ENCODE measurements at regions not wholly inside any gene's neighbourhood (a gene's known extent, or its start where the extent isn't known, plus 50 kb on each side); places are given as distances from the start of the nearest gene placed in this dataset.
"Not testable (repeated sequence)": the region's sequence is repeated elsewhere in the genome, so short reads cannot be mapped to it uniquely, and the experiment has no call there.

DNA sequence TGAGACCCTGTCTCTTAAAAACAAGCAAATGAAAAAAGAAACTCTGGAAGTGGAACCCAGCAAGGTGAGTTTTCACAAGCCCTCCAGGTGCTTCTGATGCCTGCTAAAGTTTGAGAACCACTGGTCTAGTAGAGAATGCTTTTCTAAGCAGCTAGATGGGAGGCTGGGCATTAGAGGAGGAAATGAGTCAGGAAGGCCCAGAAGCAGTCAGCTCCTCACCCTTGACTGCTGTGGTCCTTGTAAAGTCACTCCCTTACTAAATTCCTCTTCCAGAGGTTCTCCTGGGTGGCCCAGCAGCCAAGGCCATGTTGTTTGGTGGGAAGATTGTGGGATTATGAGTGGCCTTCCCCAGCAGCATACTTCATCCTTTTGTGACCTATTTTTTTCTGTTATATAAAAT is 52.0 kb upstream of the FYN start:
- DNase-seq = no peak

DNA sequence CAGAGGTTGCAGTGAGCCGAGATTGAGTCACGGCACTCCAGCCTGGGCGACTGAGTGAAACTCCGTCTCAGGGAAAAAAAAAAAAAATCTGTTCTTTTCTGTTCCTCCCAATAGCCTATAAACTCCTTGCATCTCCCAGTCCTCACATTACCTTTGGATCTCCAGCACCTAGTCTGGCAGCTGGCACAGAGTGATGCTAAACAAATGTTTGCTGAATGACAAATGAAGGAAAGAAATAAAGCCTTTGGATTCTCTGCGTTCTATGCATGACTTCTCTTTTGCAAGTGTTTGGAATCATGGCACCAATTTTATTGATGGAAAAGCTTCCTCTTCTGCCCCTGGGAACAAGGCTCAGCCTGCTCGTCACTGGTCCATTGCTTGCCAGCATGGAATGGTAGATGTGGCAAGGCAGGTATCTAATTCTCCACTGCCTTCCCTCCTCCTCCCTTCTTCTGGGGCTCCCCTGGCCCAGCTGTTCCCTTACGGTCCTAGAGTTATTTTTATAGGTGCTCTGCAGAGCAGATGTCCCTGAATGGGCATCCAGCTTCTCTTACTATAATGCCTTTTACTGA is 53.6 kb upstream of the FYN start:
- no peak for DNase-seq

DNA sequence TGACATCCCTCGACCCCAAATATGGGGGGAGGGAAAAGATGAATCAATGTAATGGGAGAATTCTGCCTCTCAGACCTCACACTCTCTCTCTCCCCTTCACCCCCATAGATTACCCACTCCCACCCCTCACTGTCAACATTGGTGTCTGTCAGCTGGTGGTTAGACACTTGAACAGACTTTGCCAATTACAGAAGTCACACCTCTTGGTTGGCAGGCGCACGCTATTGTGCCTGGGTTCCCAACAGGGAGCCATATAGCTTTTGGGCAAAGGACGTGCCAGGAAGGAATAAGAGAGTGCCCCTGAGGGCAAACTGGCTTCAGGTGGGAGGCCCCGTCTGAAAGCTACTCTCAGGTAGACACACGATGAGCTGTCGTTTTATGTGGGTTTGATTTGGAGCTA is 54.1 kb upstream of the FYN start:
- DNase-seq = no peak

DNA sequence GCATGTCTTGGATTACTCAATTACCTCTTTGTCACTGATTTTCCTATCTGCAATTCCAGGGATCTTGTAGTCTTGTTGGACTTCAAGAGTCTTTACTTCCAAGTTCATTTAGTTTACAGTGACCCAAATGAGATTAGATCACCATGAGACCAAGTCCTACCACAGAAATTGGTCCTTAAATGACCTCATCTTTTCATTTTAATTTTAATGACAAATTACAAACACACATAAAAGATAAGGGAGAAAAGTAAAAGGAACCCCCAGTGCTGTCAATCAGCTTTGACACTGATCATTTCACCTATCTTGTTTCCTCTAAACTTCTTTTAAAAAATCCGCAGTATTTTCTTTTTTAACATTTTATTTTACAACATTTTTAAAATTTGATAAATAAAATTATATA is 54.9 kb upstream of the FYN start:
- no peak for DNase-seq

DNA sequence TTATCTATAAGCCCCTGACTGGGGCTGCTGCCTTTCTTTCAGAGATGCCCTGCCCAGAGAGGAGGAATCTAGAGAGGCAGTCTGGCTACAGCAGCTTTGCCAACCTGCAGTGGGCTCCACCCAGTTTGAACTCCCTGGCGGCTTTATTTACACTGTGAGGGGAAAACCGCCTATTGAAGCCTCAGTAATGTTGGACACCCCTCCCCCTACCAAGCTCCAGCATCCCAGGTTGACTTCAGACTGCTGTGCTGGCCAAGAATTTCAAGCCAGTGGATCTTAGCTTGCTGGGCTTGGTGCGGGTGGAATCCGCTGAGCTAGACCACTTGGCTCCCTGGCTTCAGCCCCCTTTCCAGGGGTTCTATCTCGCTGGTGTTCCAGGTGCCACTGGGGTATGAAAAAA is 61.4 kb upstream of the FYN start:
- DNase-seq = not testable (repeated sequence)

DNA sequence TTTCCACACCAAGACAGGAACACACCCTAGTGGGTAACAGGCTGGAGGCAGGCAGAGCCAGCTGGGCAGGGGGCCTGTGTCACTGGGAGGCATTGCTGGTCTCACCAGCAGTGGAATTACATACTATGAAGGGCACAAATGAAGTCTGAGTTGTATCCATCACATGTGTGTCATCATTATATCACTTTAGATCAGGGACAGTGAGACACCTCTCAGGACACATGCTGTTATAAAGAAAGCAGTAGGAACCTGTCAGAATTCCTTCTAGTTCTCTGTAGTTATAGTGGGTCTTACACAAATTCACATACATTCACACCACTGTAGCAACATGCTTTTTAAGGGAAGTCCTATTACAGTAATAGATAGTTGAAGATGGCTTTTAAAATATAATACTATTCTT is 63.5 kb upstream of the FYN start:
- DNase-seq = no peak

DNA sequence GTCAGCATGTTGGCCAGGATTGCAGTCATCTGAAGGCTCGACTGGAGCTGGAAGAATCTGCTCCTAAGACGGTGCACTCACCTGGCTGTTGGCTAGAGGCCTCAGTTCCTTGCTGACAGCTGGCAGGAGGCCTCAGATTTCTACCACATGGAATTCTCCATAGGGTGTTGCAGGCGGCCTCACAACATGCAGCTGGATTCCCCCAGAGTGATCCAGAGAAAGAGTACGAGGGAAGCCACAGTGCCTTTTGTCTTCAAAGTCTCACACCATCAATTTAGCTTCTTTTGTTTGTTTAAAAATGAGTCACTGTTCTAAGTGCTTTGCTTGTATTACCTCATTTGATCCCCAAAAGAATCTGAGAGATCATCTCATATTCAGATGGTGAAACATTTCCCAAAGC is 65.5 kb upstream of the FYN start:
- no peak for DNase-seq

DNA sequence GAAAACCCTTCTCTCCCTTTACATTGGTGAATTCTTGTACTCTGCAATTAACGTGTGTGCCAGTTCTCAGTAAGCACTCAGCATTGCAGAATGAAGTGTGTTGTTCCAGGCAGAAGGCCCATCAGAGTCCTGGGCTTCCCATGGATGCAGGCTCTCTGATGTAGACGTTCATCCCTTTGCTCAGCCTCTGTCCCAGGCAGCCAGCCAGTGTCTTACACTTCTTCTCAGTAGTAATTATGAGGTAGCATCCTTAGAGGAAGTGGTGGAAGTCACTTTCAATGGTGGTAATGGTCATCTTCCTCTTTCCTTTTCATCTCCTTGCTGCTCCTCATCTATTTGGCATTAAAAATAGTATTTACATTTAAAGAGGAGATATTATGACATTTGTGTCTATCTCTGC is 66.7 kb upstream of the FYN start:
- no peak for DNase-seq

DNA sequence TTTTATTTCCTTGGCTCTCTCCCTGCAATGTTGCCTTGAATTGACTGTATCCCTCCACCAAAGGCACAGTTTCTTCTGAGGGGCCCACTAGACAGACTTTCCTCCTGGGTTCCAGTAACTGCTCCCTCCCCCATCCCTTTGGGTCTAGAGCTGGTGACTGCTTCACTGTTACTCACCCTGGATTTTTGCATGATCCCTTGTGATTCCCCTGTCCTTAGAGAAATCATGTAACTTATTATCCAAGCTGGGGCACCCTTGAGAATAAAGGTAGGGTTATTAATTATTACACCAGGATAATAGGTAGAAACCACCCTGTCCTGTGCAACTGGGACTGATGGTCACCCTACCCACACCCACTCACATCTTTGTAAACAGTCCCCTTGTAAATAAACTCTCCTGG is 67.5 kb upstream of the FYN start:
- DNase-seq = no peak

DNA sequence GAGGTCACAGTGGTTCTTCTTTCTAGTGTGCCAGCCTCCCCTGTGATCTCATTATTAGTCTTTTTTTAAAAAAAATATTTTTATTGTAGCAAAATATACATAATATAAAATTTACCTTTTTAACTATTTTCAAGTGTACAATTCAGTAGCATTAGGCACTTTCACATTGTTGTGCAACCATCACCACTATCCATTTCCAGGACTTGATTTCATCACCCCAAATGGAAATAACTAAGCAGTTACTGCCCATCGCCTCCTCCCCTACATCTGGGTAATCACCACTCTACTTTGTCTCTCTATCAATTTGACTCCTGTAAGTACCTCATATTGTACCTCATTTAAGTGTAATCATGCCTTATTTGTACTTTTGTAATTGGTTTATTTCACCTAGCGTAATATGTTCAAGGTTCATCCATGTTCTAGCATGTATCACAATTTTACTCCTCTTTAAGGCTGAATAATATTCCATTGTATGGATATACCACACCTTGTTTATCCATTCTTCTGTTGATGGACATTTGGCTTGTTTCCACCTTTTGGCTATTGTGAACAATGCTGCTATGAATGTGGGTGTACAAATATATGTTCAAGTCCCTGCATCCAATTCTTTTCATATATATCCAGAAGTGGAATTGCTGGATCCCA is 68.6 kb upstream of the FYN start:
- no peak for DNase-seq

DNA sequence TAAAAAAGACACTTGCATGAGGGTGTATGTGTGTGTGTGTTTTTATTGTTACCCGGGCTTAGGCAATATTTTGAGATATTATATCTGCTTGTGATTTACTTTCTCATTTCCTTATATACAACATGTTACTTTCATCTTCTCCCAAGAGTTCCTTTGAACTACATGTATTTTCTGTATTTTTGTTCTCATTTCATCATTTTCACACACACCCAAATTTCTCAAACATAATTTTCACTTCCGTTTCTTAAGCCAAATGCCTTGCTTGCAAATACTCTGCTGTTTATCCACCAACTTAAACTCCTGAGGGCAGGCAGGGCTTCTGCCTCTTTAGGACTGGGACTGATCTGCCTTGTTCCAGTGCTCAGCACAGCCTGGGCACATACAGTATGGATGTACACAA is 69.3 kb upstream of the FYN start:
- DNase-seq = no peak

DNA sequence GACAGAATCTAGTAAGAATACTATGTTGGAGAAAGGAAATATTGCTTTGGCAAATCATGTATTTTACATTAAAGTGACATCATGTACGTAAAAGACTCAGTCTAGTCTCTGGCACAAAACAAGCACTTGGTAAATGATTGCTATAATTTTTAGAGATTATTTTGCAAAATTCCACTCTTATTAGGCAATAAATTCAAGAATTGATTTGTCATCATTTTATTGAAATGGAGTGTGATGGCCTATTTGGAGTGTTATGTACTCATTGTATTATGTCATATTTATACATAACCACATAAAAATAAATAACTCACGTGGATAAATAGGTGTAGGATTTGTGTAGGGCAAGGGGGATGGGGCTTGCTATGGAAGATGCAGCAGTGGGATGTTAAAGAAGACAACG is 70.0 kb upstream of the FYN start:
- DNase-seq = no peak

DNA sequence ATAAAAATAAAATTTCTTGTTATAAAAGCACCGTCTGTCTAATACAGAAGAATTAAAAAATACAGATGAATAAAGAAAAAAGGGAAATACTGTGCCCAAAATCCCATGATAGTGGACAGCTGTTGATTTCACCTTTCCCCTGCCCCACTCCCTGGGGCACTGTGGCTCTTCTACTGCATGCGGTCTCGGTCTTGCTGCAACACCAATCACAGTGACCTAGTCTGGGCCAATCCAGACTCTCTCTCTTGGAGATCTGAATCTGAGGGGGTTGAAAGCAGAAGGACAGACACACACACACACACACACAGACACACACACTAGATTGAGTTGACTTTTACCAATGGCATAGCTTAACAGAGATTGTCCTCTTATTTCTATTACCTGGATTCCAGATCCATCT is 70.5 kb upstream of the FYN start:
- no peak for DNase-seq

DNA sequence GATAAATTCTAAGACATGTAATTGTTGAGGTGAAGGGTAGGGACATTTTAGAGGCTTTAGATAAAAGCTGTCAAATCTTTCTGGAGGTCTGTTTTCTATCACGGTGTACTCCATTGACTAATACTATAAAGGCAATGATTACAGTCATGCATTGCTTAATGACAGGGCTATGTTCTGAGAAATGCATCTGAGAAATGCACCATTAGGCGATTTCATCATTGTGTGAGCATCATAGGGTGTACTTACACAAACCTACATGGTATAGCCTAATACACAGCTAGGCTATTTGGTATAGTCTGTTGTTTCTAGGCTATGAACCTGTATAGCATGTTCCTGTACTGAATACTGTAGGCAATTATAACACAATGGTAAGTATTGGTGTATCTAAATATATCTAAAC is 71.3 kb upstream of the FYN start:
- DNase-seq = no peak

DNA sequence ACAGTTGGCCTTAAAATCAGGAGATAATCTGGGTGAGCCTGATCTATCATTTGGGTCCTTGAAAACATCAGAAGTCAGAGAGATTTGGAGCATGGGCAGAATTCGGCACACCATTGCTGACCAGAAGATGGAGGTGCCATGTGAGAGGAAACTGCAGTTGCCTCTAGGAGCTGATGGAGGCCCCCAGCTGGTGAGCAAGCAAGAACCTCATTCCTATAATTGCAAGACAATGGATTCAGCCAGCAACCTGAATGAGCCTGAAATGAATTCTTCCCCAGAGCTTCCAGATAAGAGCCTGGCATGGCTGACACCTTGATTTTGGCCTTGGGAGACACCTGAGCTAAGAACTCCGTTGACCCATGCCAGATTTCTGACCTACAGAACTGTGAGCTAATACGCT is 76.3 kb upstream of the FYN start:
- no peak for DNase-seq

DNA sequence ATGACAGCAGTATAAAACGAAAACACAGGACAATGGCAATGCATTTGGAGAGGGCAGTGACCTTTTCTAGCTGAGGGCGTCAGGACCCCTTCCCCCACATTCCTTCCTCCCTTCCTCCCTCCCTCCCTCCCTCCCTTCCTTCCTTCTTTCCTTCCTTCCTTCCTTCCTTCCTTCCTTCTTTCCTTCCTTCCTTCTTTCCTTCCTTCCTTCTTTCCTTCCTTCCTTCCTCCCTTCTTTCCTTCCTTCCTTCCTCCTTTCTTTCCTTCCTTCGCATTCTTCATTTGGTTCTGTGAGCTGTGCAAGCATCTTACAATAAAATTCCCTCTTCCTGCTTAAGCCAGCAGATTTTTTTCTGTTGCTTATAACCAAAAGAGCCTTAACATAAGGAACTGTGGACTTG is 76.7 kb upstream of the FYN start:
- DNase-seq = not testable (repeated sequence)

DNA sequence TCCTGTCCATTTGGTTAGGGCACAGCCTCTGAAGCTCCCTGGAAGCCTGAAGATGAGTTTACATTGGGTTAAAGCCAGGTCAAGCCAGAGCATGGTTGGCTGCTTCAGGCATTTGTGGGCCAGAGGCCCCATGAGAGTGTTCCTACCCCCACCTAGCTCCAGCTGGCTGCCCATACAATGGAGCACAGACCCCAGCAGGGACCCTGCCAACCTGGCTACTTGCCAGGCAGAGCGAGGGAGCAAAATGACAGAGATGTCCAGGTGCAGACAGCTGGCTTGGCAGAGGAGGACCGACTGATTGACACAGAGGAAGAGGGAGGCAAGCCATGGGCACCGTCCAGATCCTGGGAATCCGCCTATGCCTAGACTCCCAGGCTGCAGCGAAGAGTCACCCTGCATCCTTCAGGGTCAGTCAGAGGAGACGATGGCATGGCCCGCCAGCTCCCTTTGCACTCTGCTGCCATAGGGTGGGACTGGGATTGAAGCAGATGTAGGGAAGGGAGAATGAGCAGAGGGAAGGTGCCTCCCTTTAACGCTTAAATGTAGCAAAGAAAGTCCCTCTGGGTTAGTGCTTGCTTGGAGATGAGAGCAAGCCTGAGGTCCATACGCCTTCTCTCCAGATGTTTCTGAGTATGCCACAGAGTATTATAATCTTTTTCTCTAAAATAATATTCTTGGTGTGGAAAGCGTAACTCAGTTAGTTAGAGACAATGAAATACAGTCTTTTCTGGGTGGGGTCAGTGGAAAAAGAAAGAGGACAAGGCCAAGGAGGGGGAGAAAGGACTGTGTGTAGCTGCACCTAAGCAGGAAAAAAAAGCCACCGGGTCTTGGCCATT is 77.6 kb upstream of the FYN start:
- no peak for DNase-seq

DNA sequence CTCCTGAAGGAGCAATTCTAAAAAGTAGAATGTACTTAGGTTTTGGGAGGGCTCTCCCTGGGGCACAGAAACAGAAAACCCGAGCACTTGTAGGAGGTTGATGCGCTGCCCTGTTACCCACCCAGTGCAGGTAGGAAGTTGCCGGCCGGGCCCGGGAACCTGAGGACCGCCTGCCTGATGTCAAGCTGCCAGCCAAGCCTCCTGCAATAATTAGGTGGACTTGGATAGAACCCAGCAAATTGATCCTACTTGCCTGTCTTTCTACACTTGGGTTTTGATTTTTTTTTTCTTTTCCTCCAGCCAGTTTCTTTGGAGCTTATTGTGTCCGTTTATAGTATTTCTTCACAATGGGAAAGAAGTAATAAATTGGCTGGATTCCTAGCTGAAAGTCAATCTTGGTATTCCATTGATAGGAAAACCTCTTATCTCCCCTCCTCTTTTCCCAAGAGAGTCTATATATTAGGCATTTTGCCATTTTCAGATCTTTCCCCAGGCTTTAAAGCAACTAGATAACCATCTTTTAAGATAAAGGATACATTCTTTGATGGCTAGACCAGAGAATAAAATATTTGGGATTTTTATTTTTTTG is 78.3 kb upstream of the FYN start:
- DNase-seq = no peak

DNA sequence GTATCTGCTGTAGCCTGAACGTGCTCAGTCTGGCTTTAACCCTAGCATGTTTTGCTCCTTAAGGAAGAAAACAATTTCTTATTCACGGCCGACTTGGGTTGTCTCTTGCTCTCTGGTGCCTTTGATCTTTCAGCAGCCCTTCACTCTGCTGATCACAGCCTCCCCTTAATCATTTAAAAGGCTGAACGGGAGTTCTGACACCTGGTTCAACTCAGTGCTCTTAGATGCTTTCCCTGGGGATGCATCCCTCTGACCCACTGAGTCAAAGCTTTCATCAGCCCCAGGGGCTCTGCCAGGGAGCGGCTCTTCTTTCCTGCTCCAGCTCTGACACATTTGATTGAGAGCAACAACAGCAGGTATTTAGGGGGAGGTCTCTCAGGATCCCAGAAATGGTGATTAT is 79.0 kb upstream of the FYN start:
- no peak for DNase-seq

DNA sequence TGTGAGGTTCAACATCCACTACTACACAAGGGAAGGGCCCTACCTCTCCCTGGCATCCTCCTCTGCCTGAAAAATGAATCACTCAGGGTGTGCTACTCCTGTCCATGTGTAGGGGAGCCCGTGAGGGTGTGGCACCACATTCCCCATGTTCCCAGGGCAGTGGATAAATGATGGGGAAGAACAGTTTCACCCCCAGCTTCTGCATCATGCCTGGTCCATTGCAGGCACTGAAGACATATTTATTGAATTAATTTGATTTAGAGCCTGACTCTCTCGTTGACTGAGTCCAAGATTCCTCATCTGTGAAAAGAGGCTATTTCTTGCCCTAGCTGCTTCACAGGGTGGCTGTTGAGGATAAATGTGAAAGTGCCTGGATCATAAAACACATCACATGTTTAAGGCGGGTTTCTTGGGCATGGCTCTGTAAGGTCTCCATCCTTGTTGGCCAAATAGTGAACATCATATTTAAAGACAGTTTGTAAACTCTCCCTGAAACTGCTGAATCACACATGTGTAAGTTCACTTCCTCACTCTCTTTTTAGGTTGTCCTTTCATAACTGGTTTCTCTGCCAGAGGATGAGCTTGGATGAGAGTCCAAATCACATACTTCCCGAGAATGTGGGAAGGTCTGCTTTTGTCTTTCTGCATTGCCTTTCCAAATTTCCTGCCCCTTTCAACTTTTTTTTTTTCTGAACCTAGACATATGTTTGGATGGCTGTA is 79.7 kb upstream of the FYN start:
- no peak for DNase-seq

DNA sequence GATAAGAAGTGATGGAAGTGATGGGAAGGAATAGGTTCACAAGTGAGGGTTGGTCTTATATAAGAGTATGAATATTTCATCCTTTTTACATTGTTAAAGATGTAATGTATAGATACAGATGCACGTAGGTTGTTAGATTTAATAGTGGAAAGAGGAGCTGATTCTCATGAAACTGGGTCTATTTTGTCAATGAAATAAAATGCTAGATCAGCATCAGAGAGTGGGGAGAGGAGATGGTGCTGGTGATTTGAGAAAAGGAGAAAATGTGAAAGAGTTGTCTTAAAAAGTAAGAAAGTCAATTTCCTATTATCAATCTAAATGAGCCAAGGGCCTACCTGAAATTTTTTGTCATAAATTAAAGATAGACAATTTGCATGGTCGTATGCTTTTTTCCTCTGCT is 82.8 kb upstream of the FYN start:
- no peak for DNase-seq

DNA sequence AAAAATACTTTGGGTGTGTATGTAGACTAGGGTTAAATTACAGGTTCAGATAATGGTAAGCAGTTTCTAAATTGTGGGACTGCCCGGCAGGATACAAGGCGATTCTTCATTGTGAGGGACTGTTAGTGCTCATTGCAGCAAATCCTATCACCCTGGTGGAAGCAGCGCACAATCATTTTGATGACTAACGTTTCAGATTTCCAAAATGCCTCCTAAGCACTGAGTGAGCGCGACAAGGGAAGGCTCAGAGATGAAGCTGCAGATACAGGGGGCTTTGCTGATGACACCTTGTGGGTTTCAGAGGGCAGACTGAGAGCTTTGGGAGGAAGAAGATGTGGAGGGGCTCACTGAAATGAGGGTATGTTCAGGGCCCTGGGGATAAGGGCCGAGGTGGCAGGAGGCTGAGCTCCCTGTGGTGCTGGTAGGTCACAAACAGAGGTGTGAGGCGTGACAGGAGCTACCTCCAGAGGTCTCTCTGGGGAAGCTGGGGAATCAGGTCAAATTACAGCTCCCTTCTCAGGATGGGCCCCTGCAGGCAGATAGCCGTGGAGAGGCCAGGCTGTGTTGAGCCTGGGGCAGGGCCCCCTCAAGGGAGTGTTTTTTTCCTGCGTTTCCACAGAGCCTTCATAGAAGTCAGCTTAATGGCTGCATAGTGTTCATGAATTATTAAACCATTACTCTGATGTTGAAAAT is 84.5 kb upstream of the FYN start:
- no peak for DNase-seq

DNA sequence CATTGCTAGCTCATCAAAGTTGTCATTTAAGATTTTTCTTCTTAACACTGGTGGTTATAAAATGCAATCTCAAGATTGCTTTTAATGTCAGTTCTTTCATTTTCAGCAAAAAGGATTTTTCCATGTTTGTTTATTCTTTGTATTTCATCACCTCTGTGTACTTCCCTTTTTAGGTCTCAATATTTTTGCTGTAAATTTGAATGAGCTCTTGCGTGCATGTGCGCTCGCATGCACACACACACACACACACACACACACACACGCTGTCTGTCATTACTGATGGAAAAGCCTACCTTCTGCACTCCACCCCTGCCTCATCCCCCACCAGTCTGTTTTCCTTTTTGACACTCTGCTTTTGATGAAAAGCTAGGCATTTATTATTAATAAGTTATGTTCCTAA is 85.3 kb upstream of the FYN start:
- no peak for DNase-seq
